HL-60 (cell line): ENCODE measurements at regions not wholly inside any gene's neighbourhood (a gene's known extent, or its start where the extent isn't known, plus 50 kb on each side); places are given as distances from the start of the nearest gene placed in this dataset.

Experiments
- DNase-seq, 2 experiments: peaks; one replicate each; pipeline ENCODE4 v3.0.0-alpha.2; 2010 to 2020; ENCODE audit warnings: low read depth in 1 of 2, low spot score in 1 of 2
- H3K27ac ChIP-seq: fragments of 250-450 bp; sonication (Bioruptor Pico); replicated peaks from 2 replicates; pipeline ENCODE4 v1.5.1; 2020; ENCODE audit warnings: mild to moderate bottlenecking, moderate library complexity
- H3K27me3 ChIP-seq: fragments of 250-450 bp; sonication (Bioruptor Pico); 2 replicates; pipeline ENCODE4 v1.5.1; 2021; ENCODE audit warnings: mild to moderate bottlenecking, moderate library complexity; ENCODE audit not compliant: insufficient read depth, poor library complexity, severe bottlenecking
- H3K4me3 ChIP-seq: replicated peaks from 2 replicates; pipeline ENCODE4 v1.5.1; 2011; ENCODE audit warnings: mild to moderate bottlenecking, control low read depth, low read length; ENCODE audit not compliant: insufficient read depth
- CTCF ChIP-seq: IDR thresholded peaks from one replicate; pipeline ENCODE4 v1.5.1; 2011; ENCODE audit warnings: low read length, control low read depth, inconsistent platforms; ENCODE audit not compliant: insufficient read depth
- GABPA ChIP-seq: IDR thresholded peaks from 2 replicates; pipeline ENCODE4 v1.6.1; 2012; ENCODE audit warnings: low read depth
- POLR2AphosphoS5 ChIP-seq: IDR thresholded peaks from 2 replicates; pipeline ENCODE4 v1.6.1; 2012; ENCODE audit warnings: low read depth
- REST ChIP-seq: IDR thresholded peaks from 2 replicates; pipeline ENCODE4 v1.6.1; 2012; ENCODE audit warnings: low read depth; ENCODE audit not compliant: insufficient replicate concordance
- SPI1 ChIP-seq: IDR thresholded peaks from 2 replicates; pipeline ENCODE4 v1.6.1; 2012; ENCODE audit warnings: low read depth, mild to moderate bottlenecking, borderline replicate concordance

- no peaks in the 10 kb centered on the region for H3K27me3 ChIP-seq
- no peak for TF ChIP-seq POLR2AphosphoS5
- no peak for TF ChIP-seq REST
- TF ChIP-seq CTCF, result no peak
- no peak for TF ChIP-seq GABPA
- no peak for TF ChIP-seq SPI1
- H3K27ac ChIP-seq, result no peak overlapping the region
- DNase-seq, result no peak
- H3K4me3 ChIP-seq, result no peak overlapping the region
Observed at GRCh38 chr12:78778339-78778738, 86.2 kb upstream of the SYT1 start.

GRCh38 chr12:78787576-78787975 is 77.0 kb upstream of the SYT1 start:
- no peak for DNase-seq
- no peak overlapping the region for H3K27ac ChIP-seq
- H3K27me3 ChIP-seq, result no peaks in the 10 kb centered on the region
- no peak for TF ChIP-seq CTCF
- TF ChIP-seq GABPA, result no peak
- no peak for TF ChIP-seq POLR2AphosphoS5
- TF ChIP-seq REST, result no peak
- no peak for TF ChIP-seq SPI1
- no peak overlapping the region for H3K4me3 ChIP-seq

- no peak for TF ChIP-seq CTCF
- TF ChIP-seq SPI1, result no peak
- TF ChIP-seq GABPA, result no peak
- TF ChIP-seq POLR2AphosphoS5, result no peak
- no peak for TF ChIP-seq REST
Observed at GRCh38 chr12:78790148-78790547, 74.4 kb upstream of the SYT1 start.

More at GRCh38 chr12:78790148-78790547, 74.4 kb upstream of the SYT1 start:
- Histone ChIP-seq H3K27ac (no peak overlapping the region), H3K27me3 (no peaks in the 10 kb centered on the region), H3K4me3 (no peak overlapping the region)
- no peak for DNase-seq
